ENCODE measurements at regions not wholly inside any gene's neighbourhood (a gene's known extent, or its start where the extent isn't known, plus 50 kb on each side); places are given as distances from the start of the nearest gene placed in this dataset.
A peak's percentile ranks its signal among the peaks of the same experiment; 100 is the strongest.

DNA sequence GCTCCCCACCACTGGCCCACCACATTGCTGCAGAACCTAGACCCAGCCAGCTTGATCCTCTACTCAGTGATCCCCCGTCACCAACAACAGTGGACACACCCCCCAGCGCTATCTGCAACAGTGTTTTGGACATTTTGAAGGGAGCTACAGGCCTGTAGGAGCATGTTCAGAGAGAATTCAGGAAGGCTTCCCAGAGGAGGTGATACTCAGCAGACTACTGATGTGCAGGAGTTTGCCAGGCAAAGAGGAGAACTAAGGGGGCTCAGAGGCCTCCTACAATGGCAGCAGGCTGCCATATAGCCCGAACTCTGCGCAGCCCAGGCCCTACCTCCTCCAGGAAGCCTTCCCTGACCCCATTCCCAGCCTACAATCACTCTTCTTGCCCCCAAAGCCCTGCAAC is 70.0 kb downstream of the SYNE3 start:
- intact Hi-C loops (cut with DNase I; ENCODE audit: low total_unique reads): no loop called here
- H3K4me1 ChIP-seq: no peaks in the 10 kb centered on the region
- no peaks in the 10 kb centered on the region for H3K9me3 ChIP-seq
- no peaks in the 10 kb centered on the region for H3K36me3 ChIP-seq
- DNase-seq: no peak
- H3K4me3 ChIP-seq: no peak overlapping the region
- H3K27me3 ChIP-seq: no peaks in the 10 kb centered on the region
- TF ChIP-seq, protein P1, sequence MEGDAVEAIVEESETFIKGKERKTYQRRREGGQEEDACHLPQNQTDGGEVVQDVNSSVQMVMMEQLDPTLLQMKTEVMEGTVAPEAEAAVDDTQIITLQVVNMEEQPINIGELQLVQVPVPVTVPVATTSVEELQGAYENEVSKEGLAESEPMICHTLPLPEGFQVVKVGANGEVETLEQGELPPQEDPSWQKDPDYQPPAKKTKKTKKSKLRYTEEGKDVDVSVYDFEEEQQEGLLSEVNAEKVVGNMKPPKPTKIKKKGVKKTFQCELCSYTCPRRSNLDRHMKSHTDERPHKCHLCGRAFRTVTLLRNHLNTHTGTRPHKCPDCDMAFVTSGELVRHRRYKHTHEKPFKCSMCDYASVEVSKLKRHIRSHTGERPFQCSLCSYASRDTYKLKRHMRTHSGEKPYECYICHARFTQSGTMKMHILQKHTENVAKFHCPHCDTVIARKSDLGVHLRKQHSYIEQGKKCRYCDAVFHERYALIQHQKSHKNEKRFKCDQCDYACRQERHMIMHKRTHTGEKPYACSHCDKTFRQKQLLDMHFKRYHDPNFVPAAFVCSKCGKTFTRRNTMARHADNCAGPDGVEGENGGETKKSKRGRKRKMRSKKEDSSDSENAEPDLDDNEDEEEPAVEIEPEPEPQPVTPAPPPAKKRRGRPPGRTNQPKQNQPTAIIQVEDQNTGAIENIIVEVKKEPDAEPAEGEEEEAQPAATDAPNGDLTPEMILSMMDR (IDR thresholded peaks at IDR 0.05): no peak
- H3K27ac ChIP-seq: no peak overlapping the region

DNA sequence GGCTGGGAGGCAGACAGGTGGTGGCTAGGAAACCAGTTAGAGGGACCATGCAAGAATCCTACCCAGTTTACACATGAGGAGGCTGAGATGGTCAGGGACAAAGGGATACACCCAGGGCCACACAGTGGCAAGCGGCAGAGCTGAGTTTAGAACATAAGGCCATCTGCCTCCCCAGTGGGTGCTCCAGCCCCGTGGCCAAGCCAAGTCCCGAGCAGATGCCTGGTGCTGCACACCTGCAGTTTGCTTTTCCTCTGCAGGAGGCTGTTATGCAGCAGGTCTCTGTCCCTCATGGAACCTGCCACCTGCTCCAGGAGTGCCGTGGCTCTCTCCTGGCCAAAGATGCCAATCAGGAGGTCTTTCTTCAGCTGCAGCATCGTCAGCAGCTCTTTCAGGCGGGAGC is 70.8 kb downstream of the SYNE3 start:
- no peak overlapping the region for H3K4me3 ChIP-seq
- TF ChIP-seq, protein P1 (IDR thresholded peaks at IDR 0.05): no peak
- no peaks in the 10 kb centered on the region for H3K4me1 ChIP-seq
- no peaks in the 10 kb centered on the region for H3K9me3 ChIP-seq
- intact Hi-C loops (cut with DNase I; ENCODE audit: low total_unique reads): no loop called here
- H3K27ac ChIP-seq: no peak overlapping the region
- no peaks in the 10 kb centered on the region for H3K27me3 ChIP-seq
- H3K36me3 ChIP-seq: no peaks in the 10 kb centered on the region
- no peak for DNase-seq

DNA sequence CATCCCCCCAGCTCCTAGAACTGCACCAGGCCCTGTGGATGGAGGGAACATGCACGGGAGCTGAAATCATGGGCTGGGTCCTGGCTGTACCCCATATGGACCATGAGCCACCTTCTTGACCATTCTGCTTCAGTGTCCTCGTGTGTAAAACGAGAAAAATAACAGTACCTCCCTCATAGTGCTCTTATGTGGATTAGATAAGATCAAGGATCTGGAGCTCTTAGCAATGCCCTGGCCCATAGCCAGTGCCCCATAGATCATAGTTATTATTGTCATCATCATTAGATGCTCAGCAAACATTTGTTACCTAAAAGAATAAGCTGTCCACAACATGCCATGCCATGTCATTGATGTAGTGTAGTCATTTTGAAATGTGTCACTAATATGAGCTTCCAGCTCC is 71.3 kb downstream of the SYNE3 start:
- Histone ChIP-seq H3K27me3 (no peaks in the 10 kb centered on the region), H3K9me3 (no peaks in the 10 kb centered on the region), H3K4me3 (no peak overlapping the region), H3K36me3 (no peaks in the 10 kb centered on the region), H3K4me1 (no peaks in the 10 kb centered on the region), H3K27ac (no peak overlapping the region)
- DNase-seq: no peak
- TF ChIP-seq, protein P1 (IDR thresholded peaks at IDR 0.05): no peak
- TF ChIP-seq POLR2A (IDR thresholded peaks at IDR 0.05): no peak
- intact Hi-C loops (cut with DNase I; ENCODE audit: low total_unique reads): no loop called here

DNA sequence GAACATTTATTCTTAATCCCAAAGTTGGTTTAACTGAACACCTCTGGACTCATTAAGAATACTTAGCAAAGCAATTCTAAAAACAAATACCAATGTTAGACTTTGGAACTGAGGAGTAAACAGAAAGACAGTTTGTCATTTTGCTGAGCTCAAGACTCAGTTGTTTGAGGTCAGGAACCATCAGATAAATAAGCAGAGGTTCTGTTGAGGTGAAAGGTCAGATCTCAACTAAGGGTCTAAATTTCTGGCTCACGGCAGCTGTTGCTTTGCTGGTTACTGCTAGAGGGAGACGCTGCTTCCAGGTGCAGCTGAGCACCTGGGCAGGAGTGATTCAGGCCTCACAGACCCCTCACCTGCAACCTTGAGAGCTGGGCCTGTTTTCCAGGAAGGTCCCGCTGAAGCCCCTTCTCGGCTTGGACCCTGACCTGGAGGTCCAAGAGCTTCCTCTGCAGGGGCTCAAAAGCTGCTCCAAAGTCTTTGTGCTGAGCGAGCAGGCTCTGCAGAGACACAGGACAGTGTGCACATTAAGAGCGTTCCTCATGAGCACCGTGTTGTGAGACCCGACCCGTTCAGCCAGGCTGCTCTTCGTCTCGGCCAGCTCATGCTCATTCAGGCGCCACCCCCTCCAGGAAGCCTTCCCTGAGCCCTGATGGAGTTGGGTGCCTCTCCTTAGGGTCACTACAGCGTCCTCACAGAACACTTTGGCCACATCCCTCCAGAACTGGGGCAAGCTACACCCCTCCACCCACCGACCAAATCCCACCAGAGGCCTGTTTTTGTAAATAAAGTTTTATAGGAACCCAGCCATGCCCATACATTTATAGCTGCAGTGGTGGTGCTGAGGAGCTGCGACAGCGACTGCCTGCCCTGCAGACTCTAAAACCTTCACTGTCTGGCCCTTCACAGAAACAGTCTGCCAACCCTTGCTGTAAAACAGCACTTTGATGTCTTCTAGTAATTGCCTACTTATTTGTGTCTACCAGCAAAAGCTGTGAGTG is 72.0 kb downstream of the SYNE3 start:
- TF ChIP-seq, protein P1 (IDR thresholded peaks at IDR 0.05): no peak
- TF ChIP-seq POLR2A (IDR thresholded peaks at IDR 0.05): no peak
- intact Hi-C loops (cut with DNase I; ENCODE audit: low total_unique reads): loop anchor here (5.0 kb wide), 1 partner anchor 83 kb away; no protein-coding TSS in a partner anchor
- no peak for DNase-seq
- H3K27ac ChIP-seq: no peak overlapping the region
- no peaks in the 10 kb centered on the region for H3K36me3 ChIP-seq
- H3K27me3 ChIP-seq: no peaks in the 10 kb centered on the region
- no peak overlapping the region for H3K4me3 ChIP-seq
- H3K4me1 ChIP-seq: no peaks in the 10 kb centered on the region
- H3K9me3 ChIP-seq: no peaks in the 10 kb centered on the region

DNA sequence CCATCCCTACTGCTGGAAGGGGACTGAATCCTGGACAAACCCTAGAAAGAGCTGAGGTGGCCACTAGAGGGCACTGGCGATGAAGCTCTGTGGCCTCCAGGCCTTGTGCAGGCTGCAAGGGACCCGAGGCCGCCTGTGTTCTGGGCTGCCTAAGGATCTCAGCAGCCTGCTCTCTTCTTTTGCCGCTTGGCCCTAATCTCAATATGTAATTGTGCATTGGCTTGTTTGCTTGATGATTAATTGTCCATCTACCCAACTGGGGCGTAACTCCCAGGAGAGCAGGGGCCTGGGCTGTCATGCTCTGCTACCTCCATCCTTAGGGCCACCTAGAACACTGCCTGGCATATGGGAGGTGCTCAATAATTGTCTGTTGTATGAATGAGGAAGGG is 73.8 kb downstream of the SYNE3 start:
- H3K4me1 ChIP-seq: no peaks in the 10 kb centered on the region
- peak; percentile 81 to 85 for DNase-seq

More for the DNA sequence above, 73.8 kb downstream of the SYNE3 start:
- H3K4me3 ChIP-seq: no peak overlapping the region
- intact Hi-C loops (cut with DNase I; ENCODE audit: low total_unique reads): loop anchor here (5.0 kb wide), 1 partner anchor 85 kb away; no protein-coding TSS in a partner anchor
- peak overlapping the region in 1 of 2 donors; percentile 32 for H3K27ac ChIP-seq
- TF ChIP-seq, protein P1 (IDR thresholded peaks at IDR 0.05): peak; percentile 79 to 81 (median 80)
- no peak for TF ChIP-seq POLR2A (IDR thresholded peaks at IDR 0.05)
- no peaks in the 10 kb centered on the region for H3K27me3 ChIP-seq
- no peaks in the 10 kb centered on the region for H3K9me3 ChIP-seq
- no peaks in the 10 kb centered on the region for H3K36me3 ChIP-seq

Measured in uterus (tissue), 3 donors.